GM21737 (cell line): ENCODE measurements at regions not wholly inside any gene's neighbourhood (a gene's known extent, or its start where the extent isn't known, plus 50 kb on each side); places are given as distances from the start of the nearest gene placed in this dataset.

Experiments used
- ATAC-seq: cut with Tn5 transposase; IDR thresholded peaks from one replicate; pipeline ENCODE4 v1.9.1; 2021; ENCODE audit warnings: mild to moderate bottlenecking, moderate library complexity; ENCODE audit not compliant: unreplicated experiment

- no peak for ATAC-seq
These were observed 370.6 kb upstream of the RPS6KA3 start for GRCh38 chrX:20637351-20637750.

DNA sequence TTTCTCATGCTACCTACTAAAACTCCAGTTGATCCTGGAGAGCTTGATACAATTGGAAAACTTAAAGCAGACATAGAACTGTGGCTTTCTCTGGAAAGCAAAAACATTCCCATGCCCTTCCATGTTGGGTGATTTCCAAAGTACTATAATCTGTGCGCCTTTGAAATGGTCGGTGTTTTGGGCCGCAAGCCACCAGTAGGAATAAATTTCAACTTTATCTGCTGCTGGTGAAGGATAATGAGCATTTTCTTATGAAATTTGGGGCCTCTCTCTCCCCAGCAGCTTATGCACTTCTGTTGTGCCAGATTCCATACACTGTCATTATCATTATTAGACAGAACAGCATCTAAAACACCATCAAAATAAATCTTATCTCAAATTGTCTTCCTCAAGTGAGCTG lies 366.7 kb upstream of the RPS6KA3 start:
- ATAC-seq, result no peak

GRCh38 chrX:20623448-20623847 lies 356.7 kb upstream of the RPS6KA3 start:
- no peak for ATAC-seq

DNA sequence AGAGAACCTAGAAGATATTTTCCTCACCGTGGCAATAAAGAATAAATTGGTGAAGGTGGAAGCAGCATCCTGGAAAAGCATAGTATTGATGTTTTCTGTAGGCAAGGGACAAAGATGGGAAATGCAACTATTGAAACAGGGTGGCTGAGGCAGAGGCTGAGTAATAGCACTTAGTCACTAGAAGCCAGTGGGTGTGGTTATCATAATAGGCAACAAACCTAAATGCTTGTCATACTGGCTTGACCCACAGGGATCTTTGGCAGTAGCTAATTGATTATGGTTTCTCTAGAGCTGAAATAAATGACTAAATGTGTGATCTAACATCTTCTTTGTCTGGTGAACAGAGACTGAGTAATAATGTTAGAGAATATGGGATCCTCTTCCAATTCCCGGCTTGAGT lies 353.6 kb upstream of the RPS6KA3 start:
- ATAC-seq, result no peak

DNA sequence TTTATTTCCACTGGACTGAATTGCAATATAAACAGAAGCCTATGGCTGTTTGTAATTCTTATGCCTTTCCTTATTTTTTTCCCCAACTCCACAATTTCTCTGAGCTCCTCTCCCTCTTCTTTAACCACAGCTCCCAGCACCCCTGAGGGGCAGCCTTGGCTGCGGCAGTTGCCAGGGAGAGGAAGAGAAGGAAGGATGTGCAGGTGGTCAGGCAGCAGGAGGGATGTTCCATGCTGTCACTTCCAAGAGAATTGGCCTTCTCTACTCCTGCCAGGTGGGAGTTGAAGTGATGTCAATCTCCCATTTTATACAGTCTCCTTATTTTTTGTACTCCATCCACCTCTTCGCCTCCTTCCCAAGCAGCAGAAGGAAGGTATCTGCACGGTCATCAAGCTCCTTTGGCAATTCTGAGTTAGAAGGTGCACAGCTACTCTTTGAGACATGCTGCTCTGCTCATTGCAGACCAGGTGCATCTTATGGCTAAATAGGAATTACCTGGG lies 343.3 kb upstream of the RPS6KA3 start:
- no peak for ATAC-seq

DNA sequence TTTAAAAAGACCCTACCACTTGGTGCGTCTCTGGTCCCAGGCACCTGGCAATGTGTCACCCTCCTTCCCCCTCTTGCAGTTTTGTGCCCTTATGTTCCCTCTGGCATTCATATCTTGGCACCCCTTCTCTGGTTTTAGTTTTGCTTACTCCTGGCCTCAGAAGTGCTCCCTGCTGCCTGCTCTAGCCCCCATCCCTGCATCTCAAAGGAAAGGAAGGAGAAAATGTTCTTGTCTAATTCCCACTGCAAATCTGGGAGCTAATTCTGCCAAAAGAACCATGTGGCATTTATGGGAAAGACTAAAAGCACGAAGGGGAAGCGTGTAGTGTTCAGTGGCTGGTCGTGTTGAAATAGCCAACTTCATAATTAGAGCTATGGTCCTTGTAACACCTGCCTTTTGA lies 340.1 kb upstream of the RPS6KA3 start:
- no peak for ATAC-seq

DNA sequence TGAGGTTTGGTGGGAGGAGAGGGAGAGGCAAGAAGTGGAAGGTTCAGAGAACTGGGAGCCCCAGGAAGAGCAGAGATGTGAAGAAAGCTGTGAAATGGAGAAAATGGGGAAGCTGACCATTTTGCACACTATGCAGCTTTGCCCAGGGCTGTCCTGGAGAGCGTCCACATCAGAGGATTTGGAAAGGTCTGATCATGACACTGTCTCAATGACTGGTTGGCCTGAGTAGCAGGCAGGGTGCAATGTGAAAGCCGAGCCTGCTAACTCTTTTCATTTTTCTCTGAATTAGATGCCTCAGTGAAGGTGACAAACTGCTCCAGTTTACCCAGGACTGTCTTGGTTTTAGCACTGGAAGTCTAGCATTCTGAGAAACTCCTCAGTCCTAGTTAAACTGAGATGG lies 330.1 kb upstream of the RPS6KA3 start:
- no peak for ATAC-seq

- no peak for ATAC-seq
These were observed 329.3 kb upstream of the RPS6KA3 start for GRCh38 chrX:20595928-20596575.

DNA sequence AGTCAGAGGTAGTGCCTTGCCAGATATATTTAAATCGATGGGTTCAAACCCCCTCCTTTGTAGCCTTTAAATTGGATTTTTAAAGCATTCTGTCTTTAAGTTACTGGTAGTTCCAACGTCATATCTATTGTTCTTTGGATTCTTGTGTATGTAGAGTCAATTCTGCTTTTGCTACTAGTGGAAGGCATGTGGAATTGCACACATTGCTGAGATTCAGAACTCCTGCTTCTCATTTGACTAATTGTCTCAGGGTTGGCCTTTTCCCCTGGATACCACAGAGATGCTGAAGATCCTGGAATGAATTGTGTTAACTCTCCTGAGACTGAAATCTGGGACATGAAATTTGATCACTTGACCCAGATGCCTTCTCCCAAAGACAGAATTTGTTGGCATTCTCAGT lies 328.3 kb upstream of the RPS6KA3 start:
- ATAC-seq, result no peak

- ATAC-seq, result no peak
These were observed 327.1 kb upstream of the RPS6KA3 start for GRCh38 chrX:20593836-20594235.

- no peak for ATAC-seq
These were observed 326.7 kb upstream of the RPS6KA3 start for GRCh38 chrX:20593402-20593801.

- ATAC-seq, result no peak
These were observed 324.5 kb upstream of the RPS6KA3 start for GRCh38 chrX:20591246-20591645.

DNA sequence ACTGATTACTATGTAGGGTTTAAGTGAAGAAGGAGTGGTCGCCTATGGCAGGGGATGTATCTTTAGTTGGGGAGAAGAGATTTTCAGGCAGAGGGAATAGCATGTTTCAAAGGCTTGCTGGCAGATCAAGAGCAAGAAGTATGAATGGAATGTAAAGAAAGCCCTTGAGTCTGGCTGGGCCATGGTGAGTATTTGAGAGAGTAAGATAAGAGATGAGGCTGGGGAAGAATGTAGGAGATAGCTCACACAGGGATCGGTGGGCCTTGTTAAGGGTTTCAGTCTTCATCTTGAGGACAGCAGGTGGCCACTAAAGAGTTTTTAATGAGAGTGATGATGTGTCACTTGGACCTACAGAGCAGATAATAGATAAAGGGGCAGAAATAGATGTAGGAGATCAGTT lies 319.1 kb upstream of the RPS6KA3 start:
- ATAC-seq, result no peak

DNA sequence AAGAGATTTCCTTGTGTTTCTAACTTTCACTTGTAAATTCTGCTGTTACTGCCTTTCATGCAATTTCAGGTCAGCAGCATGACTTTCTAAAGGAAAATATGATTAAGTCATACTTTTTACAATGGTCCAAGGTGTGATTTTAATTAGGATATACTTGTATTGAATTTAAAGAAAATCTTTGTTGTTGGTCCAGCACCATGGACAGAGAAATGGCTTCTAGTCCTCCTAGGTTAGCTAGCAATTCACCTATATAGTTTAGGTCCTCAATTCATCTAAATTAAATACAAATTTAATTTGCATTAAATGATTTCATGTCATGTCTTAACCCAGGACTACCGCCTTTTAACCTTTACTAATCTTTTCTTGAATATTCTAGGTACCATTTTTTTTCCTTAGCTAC lies 304.9 kb upstream of the RPS6KA3 start:
- no peak for ATAC-seq

DNA sequence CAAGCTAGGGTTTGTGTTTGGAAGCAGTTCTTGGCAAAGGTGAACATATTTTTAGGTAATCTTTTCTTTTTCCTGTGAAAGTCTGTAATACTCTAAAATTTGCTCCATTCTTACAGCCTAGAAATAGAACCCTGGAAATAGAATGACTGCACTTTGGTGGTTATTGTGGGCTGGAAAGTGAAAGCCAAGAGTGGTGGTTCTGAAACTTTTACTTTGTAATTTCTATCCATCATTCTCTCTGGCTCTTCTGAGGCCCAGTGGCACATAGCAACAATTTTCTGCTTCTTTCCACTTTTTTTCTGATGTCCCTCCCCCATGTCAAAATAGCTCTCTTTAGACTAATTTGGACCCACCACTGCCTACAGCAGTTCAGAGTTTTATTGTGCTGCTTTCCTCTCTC lies 300.4 kb upstream of the RPS6KA3 start:
- ATAC-seq, result no peak

- no peak for ATAC-seq
These were observed 280.9 kb upstream of the RPS6KA3 start for GRCh38 chrX:20547611-20548051.

DNA sequence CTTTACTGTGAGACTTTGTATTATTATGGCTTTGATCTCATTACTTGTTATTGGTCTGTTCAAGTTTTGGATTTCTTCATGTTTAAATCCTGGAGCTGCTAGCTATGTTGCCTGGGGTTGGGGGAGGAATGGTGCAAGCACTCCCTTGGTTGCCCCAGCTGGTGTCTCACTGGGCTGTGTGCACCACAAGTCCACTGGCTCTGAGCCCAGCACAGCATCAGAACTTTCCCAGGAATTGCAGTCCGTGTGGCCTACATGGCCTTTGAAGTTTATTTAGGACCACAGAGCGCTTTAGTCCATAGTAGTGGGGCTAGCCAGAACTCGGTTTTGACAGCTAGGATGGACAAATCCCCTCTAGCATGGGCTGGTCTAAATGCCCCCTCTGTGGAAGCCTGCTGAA lies 278.8 kb upstream of the RPS6KA3 start:
- no peak for ATAC-seq

- no peak for ATAC-seq
These were observed 275.4 kb upstream of the RPS6KA3 start for GRCh38 chrX:20542072-20542471.

DNA sequence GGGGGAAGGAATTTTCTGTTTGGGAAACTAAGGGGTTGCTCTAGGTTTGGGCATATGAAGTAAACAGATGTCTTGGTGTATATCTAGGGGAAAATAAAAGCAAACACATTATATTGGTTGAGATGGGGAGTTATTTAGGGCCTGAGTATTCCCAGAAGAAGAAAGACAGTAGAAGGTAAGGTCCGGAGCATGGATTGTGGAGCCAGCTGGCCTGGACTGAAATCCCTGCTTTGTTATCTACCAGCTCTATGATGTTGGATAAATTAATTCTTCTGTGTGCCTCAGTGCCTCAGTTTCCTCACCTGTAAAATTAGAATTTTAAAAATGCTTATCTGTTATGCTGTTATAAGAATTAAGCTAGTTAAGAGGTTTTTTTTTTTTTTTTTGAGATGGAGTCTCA lies 272.3 kb upstream of the RPS6KA3 start:
- ATAC-seq, result no peak

DNA sequence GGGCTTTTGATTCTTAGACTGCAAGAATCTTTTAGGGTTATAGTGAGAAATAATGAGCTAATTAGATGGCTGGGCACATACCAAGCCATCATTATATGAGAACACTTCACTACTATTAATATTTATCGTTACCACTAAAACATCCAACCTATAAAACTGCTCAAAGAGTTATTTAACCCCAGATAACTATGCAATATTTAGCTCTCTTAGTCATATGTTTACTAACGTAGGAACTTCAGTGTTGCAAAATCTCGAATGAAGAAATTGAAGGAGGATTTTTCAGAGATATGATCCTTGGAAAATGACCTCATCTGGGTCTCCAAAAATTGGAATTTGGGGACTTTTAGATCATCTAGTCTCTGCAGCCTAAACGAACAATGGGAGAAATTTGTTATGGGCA lies 265.0 kb upstream of the RPS6KA3 start:
- no peak for ATAC-seq

DNA sequence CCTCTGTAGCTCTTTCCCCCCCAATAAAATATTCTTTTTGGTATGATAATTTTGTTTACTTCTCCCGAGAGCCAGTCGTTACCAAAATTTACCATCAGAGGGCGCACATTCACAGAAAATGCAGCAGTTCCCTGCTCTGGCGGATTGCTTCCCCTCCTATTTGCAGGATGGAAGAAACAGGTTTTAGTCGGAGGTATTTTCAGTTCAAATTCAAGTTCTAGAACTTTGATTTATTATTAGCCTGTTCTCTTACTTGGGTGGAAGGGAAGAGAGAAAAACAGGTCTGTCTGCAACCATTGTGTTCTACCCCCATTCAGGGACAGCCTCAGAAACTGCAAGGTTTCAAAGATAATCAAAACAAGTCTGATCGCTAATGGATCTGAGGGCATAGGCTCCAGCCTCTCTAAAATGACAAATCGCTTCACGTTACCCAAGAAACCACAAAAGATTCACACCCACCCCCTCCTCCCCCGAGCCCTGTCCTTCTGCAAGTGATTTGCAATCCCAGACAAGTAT lies 263.8 kb upstream of the RPS6KA3 start:
- no peak for ATAC-seq

DNA sequence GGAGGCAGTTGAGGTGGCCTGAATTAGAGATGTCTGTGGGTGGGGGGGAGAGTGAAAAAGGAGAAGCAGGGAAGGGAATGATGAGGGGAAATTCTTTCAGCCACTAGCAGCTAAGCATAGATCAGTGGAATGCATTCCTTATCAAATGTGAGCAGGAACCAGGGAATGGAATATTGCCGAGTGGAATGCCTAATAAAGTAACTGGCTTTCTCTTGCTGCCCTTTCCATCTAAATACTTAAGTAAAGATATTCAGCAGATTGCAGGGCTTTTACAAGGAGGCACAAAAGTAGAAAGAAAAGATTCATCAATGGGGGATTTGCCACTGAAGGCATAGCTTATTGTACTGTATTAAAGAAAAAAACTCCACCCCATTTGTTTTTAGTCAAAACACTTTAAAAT lies 263.0 kb upstream of the RPS6KA3 start:
- no peak for ATAC-seq

DNA sequence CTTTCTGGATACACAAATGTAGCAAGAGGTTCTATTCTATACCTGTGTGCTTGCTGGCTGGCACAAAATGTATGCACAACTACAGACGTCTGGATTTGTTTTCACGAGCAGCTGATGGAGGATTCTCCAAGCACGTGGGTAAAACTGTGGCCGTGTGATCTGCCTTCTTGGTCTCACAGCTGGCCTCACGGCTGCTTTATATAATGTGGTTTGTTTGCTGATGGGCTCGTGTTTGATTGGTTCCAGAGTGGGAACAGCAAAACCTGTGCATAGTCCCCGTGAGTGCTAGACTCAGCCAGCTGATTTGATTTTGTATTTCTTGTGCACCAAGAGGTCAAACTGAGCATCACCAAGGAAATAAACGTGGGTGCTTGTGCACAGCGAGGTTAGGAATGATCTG lies 262.6 kb upstream of the RPS6KA3 start:
- no peak for ATAC-seq
